ENCODE measurements at regions not wholly inside any gene's neighbourhood (a gene's known extent, or its start where the extent isn't known, plus 50 kb on each side); places are given as distances from the start of the nearest gene placed in this dataset.

- H3K9me3 Mint-ChIP-seq = peaks cover 6% of the 10 kb centered on the region
- no peak overlapping the region for H3K4me3 Mint-ChIP-seq
- H3K36me3 Mint-ChIP-seq (ENCODE audit: low read depth) = no peaks in the 10 kb centered on the region
- no peak for TF ChIP-seq CTCF (IDR thresholded peaks at IDR 0.05)
- H3K27ac Mint-ChIP-seq = no peak overlapping the region
- peaks cover 8% of the 10 kb centered on the region for H3K4me1 Mint-ChIP-seq
- H3K27me3 Mint-ChIP-seq (ENCODE audit: low read depth, poor library complexity) = no peaks in the 10 kb centered on the region
- no peak for DNase-seq
Measured at GRCh38 chr4:138561276-138561880, 319.2 kb upstream of the SLC7A11 start.

GRCh38 chr4:138560448-138560847 lies 318.3 kb upstream of the SLC7A11 start:
- no peak for TF ChIP-seq CTCF (IDR thresholded peaks at IDR 0.05)
- Mint-ChIP-seq H3K36me3 (ENCODE audit: low read depth) (no peaks in the 10 kb centered on the region), H3K27ac (no peak overlapping the region), H3K4me3 (no peak overlapping the region), H3K9me3 (peaks cover 6% of the 10 kb centered on the region), H3K4me1 (peaks cover 8% of the 10 kb centered on the region), H3K27me3 (ENCODE audit: low read depth, poor library complexity) (no peaks in the 10 kb centered on the region)
- no peak for DNase-seq

- TF ChIP-seq CTCF (IDR thresholded peaks at IDR 0.05) = no peak
- no peak for DNase-seq
- Mint-ChIP-seq H3K27ac (no peak overlapping the region), H3K27me3 (ENCODE audit: low read depth, poor library complexity) (no peaks in the 10 kb centered on the region), H3K36me3 (ENCODE audit: low read depth) (no peaks in the 10 kb centered on the region), H3K4me1 (peaks cover 8% of the 10 kb centered on the region), H3K9me3 (peaks cover 6% of the 10 kb centered on the region), H3K4me3 (no peak overlapping the region)
Measured at GRCh38 chr4:138558886-138559285, 316.7 kb upstream of the SLC7A11 start.

- H3K4me3 Mint-ChIP-seq = no peak overlapping the region
- H3K27me3 Mint-ChIP-seq (ENCODE audit: low read depth, poor library complexity) = no peaks in the 10 kb centered on the region
- no peaks in the 10 kb centered on the region for H3K4me1 Mint-ChIP-seq
- no peak for TF ChIP-seq CTCF (IDR thresholded peaks at IDR 0.05)
- no peaks in the 10 kb centered on the region for H3K36me3 Mint-ChIP-seq (ENCODE audit: low read depth)
- no peak for DNase-seq
- H3K9me3 Mint-ChIP-seq = peaks cover 12% of the 10 kb centered on the region
- H3K27ac Mint-ChIP-seq = no peak overlapping the region
Measured at GRCh38 chr4:138555584-138555983, 313.4 kb upstream of the SLC7A11 start.

- TF ChIP-seq CTCF (IDR thresholded peaks at IDR 0.05) = no peak
- Mint-ChIP-seq H3K27me3 (ENCODE audit: low read depth, poor library complexity) (no peaks in the 10 kb centered on the region), H3K4me1 (no peaks in the 10 kb centered on the region), H3K9me3 (peaks cover 12% of the 10 kb centered on the region), H3K36me3 (ENCODE audit: low read depth) (no peaks in the 10 kb centered on the region), H3K27ac (no peak overlapping the region), H3K4me3 (no peak overlapping the region)
- DNase-seq = no peak
Measured at GRCh38 chr4:138555108-138555507, 313.0 kb upstream of the SLC7A11 start.

All from nephron progenitor cell (in vitro differentiated cells).